ENCODE measurements at regions not wholly inside any gene's neighbourhood (a gene's known extent, or its start where the extent isn't known, plus 50 kb on each side); places are given as distances from the start of the nearest gene placed in this dataset.
"Not testable (repeated sequence)": the region's sequence is repeated elsewhere in the genome, so short reads cannot be mapped to it uniquely, and the experiment has no call there.

- no peak for DNase-seq
Observed at GRCh38 chr6:144479991-144480390, 194.9 kb downstream of the UTRN start.

GRCh38 chr6:144480473-144480872, 195.3 kb downstream of the UTRN start:
- no peak for DNase-seq

- DNase-seq = no peak
Observed at GRCh38 chr6:144481527-144481926, 196.4 kb downstream of the UTRN start.

- peak; percentile 15 to 49 for DNase-seq
Observed at GRCh38 chr6:144482142-144482541, 197.0 kb downstream of the UTRN start.

- DNase-seq = no peak
Observed at GRCh38 chr6:144485531-144485930, 200.4 kb downstream of the UTRN start.

- no peak for DNase-seq
Observed at GRCh38 chr6:144488590-144488989, 203.5 kb downstream of the UTRN start.

- DNase-seq = no peak
Observed at GRCh38 chr6:144493035-144493910, 208.1 kb downstream of the UTRN start.

GRCh38 chr6:144495076-144495475, 209.9 kb downstream of the UTRN start:
- DNase-seq = not testable (repeated sequence)

- no peak for DNase-seq
Observed at GRCh38 chr6:144497650-144498049, 212.5 kb downstream of the UTRN start.

GRCh38 chr6:144500892-144501291, 215.8 kb downstream of the UTRN start:
- DNase-seq = no peak

GRCh38 chr6:144505214-144505613, 220.1 kb downstream of the UTRN start:
- not testable (repeated sequence) for DNase-seq

- DNase-seq = not testable (repeated sequence)
Observed at GRCh38 chr6:144506051-144506450, 220.9 kb downstream of the UTRN start.

GRCh38 chr6:144507772-144508312, 222.7 kb downstream of the UTRN start:
- DNase-seq = not testable (repeated sequence)

GRCh38 chr6:144510859-144511258, 225.7 kb downstream of the UTRN start:
- no peak for DNase-seq

GRCh38 chr6:144515761-144516160, 230.6 kb downstream of the UTRN start:
- DNase-seq = no peak

GRCh38 chr6:144519426-144519825, 234.3 kb downstream of the UTRN start:
- no peak for DNase-seq

GRCh38 chr6:144528743-144529425, 243.7 kb downstream of the UTRN start:
- DNase-seq = no peak

- DNase-seq = no peak
Observed at GRCh38 chr6:144530118-144530517, 245.0 kb downstream of the UTRN start.

- DNase-seq = not testable (repeated sequence)
Observed at GRCh38 chr6:144532238-144532637, 247.1 kb downstream of the UTRN start.

- DNase-seq = no peak
Observed at GRCh38 chr6:144534180-144534579, 249.0 kb downstream of the UTRN start.

GRCh38 chr6:144535630-144536029, 250.5 kb downstream of the UTRN start:
- no peak for DNase-seq

- DNase-seq = no peak
Observed at GRCh38 chr6:144536079-144536478, 250.9 kb downstream of the UTRN start.

- DNase-seq = no peak
Observed at GRCh38 chr6:144543006-144543871, 258.1 kb downstream of the UTRN start.
